ENCODE measurements at regions not wholly inside any gene's neighbourhood (a gene's known extent, or its start where the extent isn't known, plus 50 kb on each side); places are given as distances from the start of the nearest gene placed in this dataset.

DNA sequence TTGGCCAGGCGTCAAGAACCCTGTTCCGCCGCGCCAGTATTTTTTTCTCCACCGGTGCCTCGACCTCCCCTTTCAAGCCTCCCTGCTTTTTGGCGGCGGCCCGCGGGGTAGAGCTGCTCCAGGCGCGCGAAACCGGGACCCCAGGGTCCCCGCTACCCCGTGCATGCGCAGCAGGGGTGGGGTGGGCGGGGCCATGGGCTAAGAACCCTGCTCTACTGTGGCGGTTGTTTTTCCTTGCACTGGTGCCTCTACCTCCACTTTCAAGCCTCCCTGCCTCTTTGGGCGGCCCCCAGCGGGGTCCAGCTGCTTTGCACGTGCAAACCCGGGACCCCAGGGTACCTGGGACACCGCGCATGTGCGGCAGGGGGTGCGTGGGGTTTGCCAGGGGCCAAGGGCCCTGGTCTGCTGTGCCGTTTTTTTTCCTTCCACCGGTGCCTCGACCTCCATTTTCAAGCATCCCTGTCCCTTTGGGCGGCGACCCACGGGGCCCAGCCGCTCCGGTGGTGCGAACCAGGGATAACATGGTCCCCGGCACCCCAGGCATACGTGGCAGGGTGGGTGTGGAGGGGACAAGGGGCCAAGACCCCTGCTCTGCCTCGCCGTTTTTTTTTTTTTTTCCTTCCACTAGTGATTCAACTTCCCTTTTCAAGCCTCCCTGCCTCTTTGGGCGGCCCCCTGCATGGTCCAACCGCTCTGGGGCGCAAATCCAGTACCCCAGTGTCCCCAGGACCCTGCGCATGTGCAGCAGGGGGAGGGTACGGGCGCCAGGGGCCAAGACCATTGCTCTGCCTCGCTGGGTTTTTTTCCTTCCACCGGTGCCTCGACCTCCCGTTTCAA lies 326.8 kb downstream of the ALG10 start:
- DNase-seq: no peak

DNA sequence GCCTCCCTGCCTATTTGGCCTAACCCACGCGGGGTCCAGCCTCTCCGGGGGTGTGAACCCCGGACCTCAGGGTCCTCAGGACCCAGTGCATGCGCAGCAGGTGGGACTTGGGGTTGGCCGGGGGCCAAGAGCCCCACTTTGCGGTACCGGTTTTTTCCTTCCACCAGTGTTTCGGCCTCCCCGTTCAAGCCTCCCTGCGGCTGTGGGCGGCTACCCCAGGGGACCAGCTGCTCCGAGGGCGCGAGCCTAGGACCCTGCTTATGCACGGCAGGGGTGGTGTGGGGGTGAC lies 327.3 kb downstream of the ALG10 start:
- DNase-seq: no peak

- DNase-seq: no peak
These were observed 328.1 kb downstream of the ALG10 start for GRCh38 chr12:34350092-34351041.

DNA sequence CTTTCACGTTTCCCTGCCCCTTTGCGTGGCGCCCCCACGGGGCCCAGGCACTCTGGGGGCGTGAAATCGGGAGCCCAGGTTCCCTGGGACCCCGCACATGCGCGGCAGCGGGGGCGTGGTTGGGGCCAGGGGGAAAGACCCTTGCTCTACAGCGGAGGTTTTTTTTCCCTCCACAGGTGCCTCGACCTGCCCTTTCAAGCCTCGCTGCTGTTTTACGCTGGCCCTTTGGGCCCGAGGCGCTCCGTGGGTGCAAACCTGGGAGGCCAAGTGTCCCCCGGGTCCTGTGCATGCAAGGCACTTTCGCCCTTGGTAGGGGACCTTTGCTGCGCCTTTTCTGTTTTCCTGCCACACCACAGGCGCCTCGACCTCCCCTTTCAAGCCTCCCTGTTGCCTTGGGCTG lies 329.8 kb downstream of the ALG10 start:
- no peak for DNase-seq

GRCh38 chr12:34354239-34355200 lies 332.2 kb downstream of the ALG10 start:
- no peak for DNase-seq

DNA sequence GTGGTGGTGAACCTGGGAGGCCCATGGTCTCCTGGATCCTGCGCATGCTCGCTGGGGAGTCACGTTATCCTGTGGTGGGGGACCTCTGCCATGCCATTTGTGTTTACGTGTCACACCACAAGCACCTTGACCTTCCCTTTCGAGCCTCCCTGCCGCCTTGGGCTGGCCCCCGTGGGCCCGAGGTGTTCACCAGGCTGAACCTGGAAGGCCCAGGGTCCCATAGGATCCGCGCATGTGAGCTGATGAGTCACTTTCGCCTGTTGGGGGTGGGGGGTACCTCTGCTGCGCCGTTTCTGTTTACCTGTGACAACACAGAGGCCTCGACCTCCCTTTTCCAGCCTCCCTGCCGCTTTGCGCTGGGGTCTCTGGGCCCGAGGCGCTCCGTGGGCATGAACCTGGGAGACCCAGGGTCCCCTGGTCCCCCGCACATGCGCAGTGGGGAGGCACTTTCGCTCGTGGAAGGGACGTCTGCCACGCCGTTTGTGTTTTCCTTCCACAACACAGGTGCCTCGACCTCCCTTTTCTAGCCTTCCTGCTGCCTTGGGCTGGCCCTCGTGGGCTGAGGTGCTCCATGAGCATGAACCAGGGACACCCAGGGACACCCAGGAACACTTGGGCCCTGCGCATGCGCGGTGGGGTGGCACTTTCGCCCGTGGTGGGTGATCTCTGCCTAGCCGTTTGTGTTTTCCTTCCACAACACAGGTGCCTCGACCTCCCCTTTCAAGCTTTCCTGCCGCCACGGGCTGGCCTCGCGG lies 334.1 kb downstream of the ALG10 start:
- DNase-seq: no peak

- no peak for DNase-seq
These were observed 335.5 kb downstream of the ALG10 start for GRCh38 chr12:34357791-34358190.

DNA sequence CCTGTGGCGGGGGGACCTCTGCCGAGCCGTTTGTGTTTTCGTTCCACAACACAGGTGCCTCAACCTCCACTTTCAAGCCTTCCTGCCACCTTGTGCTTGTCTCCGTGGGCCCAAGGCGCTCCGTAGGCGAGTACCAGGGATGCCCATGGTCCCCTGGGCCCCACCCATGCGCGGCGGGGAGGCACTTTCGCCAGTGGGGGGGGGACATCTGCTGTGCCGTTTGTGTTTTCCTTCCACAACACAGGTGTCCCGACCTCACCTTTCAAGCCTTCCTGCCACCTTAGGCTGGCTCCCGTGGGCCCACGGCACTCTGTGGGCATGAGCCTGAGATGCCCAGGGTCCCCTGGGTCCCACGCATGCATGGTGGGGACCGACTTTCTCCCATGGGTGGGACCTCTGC lies 335.9 kb downstream of the ALG10 start:
- DNase-seq: no peak

DNA sequence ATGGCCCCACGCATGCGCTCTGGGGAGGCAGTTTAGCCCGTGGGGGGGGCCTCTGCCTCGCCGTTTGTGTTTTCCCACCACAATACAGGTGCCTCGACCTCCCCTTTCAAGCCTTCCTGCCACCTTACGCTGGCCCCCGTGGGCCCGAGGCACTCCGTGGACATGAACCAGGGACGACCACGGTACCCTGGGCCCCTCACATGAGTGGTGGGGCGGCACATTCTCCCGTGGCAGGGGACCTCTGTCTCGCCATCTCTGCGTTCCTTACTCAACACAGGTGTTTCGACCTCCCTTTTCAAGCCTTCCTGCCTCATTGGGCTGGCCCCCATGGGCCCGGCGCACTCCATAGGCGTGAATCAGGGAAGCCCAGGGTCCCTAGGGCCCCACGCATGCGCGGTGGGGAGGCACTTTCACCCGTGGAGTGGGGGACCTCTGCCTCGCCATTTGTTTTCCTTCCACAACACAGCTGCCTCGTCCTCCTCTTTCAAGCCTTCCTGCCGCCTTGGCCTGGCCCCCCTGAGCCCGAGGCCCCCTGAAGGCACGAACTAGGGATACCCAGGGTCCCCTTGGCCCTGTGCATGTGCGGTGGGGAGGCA lies 339.5 kb downstream of the ALG10 start:
- DNase-seq: no peak

DNA sequence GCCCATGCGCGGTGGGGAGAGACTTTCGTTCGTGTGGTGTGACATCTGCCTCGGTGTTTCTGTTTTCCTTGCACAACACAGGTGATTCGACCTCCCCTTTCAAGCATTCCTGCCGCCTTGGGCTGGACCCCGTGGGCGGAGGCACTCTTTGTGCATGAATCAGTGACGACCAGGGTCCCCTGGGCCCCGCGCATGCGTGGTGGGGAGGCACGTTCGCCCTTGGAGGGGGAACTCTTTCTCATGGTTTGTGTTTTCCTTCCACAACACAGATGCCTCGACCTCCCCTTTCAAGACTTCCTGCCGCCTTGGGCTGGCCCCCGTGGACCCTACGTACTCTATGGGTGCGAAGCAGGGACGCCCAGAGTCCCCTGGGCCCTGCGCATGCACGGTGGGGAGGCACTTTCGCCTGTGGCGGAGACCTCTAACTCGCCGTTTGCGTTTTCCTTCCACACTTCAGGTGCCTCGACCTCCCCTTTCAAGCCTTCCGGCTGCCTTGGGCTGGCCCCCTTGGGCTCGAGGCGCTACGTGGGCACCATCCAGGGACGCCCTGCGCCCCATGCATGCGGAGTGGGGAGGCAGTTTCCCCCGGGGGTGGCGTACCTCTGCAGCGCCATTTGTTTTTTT lies 340.9 kb downstream of the ALG10 start:
- no peak for DNase-seq

- no peak for DNase-seq
These were observed 345.8 kb downstream of the ALG10 start for GRCh38 chr12:34368079-34368478.

- DNase-seq: no peak
These were observed 348.8 kb downstream of the ALG10 start for GRCh38 chr12:34371050-34371449.

- DNase-seq: no peak
These were observed 349.7 kb downstream of the ALG10 start for GRCh38 chr12:34372003-34372402.

- DNase-seq: no peak
These were observed 351.6 kb downstream of the ALG10 start for GRCh38 chr12:34373926-34374325.

DNA sequence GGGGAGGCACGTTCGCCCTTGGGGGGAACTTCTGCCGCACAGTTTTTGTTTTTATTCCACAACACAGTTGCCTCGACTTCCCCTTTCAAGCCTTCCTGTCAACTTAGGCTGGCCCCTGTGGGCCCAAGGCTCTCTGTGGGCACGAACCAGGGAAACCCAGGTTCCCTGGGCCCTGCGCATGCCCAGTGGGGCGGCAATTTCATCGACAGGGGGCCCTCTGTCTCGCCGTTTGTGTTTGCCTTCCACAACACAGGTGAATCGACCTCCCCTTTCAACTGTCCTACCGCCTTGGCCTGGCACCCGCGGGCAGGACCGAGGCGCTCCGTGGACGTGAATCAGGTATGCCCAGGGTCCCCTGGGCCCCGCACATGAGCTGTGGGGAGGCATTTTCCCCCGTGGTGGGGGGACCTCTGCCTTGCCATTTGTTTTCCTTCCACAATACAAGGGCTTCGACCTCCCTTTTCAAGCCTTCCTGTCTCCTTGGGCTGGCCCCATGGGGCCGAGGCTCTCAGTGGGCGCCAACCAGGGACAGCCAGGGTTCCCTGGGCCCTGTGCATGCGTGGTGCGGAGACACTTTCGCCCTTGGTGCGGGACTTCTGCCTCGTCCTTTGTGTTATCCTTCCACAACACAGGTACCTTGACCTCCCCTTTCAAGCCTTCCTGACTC lies 354.0 kb downstream of the ALG10 start:
- DNase-seq: no peak

DNA sequence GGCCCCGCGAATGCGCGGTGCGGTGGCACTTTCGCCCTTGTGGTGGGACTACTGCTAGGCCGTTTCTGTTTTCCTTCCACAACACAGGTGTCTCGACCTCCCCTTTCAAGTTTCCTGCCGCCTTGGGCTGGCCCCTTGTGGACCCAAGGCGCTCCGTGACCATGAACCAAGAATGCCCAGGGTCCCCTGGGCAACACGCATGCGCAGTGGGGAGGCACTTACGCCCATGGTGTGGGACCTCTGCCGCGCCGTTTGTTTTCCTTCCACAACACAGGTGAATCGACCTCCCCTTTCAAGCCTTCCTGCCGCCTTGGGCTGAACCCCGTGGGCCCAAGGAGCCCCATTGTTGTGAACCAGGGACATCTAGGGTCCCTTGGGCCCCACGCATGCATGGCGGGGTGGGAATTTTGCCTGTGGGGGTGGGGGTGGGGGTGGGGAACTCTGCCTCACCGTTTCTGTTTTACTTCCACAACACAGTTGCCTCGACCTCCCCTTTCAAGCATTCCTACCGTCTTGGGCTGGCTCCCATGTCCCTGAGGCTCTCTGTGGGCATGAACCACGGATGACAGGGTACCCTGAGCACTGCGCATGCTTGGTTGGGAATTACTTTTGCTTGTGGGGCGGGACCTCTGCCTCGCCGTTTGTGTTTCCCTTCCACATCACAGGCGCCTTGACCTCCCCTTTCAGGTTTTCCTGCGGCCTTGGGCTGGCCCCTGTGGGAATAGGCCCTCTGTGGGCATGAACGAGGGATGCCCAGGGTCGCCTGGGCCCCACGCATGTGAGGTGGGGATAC lies 355.1 kb downstream of the ALG10 start:
- DNase-seq: no peak

GRCh38 chr12:34379142-34379541 lies 356.8 kb downstream of the ALG10 start:
- DNase-seq: no peak

- no peak for DNase-seq
These were observed 362.4 kb downstream of the ALG10 start for GRCh38 chr12:34384693-34385092.

- DNase-seq: no peak
These were observed 363.7 kb downstream of the ALG10 start for GRCh38 chr12:34386016-34386415.
